HCT116 (cell line): ENCODE measurements at regions not wholly inside any gene's neighbourhood (a gene's known extent, or its start where the extent isn't known, plus 50 kb on each side); places are given as distances from the start of the nearest gene placed in this dataset.

ENCODE experiments used
- CBX3 ChIP-seq: IDR thresholded peaks from 2 replicates; pipeline ENCODE4 v1.6.1; 2012; ENCODE audit warnings: low read depth
- CTCF ChIP-seq, 3 experiments: fragments of 200-600 bp in 1 of 3; sonication (generic) in 1 of 3; IDR thresholded peaks in 2 of 3; conservative IDR thresholded peaks in 1 of 3; 2 replicates each; pipeline ENCODE4 v1.5.1; 2012 to 2017; ENCODE audit warnings: low read depth in 2 of 3, low read length in 2 of 3, antibody characterized with exemption in 1 of 3, borderline replicate concordance in 1 of 3, control low read depth in 1 of 3, mild to moderate bottlenecking in 1 of 3, mixed read lengths in 1 of 3, mixed run types in 1 of 3, moderate library complexity in 1 of 3; ENCODE audit not compliant: insufficient read depth in 1 of 3
- EZH2 ChIP-seq: fragments of 200-600 bp; sonication (generic); IDR thresholded peaks from 2 replicates; pipeline ENCODE4 v1.6.1; 2017; ENCODE audit warnings: antibody characterized with exemption, mixed run types
- MAX ChIP-seq: IDR thresholded peaks from 2 replicates; pipeline ENCODE4 v1.6.1; 2012
- POLR2A ChIP-seq: IDR thresholded peaks from 2 replicates; pipeline ENCODE4 v1.7.0; 2011; ENCODE audit warnings: borderline replicate concordance; ENCODE audit not compliant: insufficient read depth, insufficient read length; ENCODE audit errors: extremely low read depth
- POLR2AphosphoS5 ChIP-seq: IDR thresholded peaks from 2 replicates; pipeline ENCODE4 v1.6.1; 2011; ENCODE audit warnings: mild to moderate bottlenecking, low read depth, low read length, moderate library complexity
- RAD21 ChIP-seq: IDR thresholded peaks from 2 replicates; pipeline ENCODE4 v1.6.1; 2012; ENCODE audit warnings: low read depth, mild to moderate bottlenecking

GRCh38 chr21:35197191-35197590 is 148.1 kb upstream of the RUNX1 start:
- TF ChIP-seq CTCF (IDR thresholded peaks at IDR 0.05 in 2 of 3, conservative IDR thresholded peaks at IDR 0.05 in 1 of 3; ENCODE audit: borderline replicate concordance in 1 of 3, insufficient read depth in 1 of 3, low read depth in 2 of 3, low read length in 2 of 3) (no peak), EZH2 (no peak), RAD21 (no peak), CBX3 (no peak), POLR2A (no peak), POLR2AphosphoS5 (no peak), MAX (no peak)
